HL-60 (cell line): ENCODE measurements at regions not wholly inside any gene's neighbourhood (a gene's known extent, or its start where the extent isn't known, plus 50 kb on each side); places are given as distances from the start of the nearest gene placed in this dataset.

ENCODE experiments used
- DNase-seq, 2 experiments: peaks; one replicate each; pipeline ENCODE4 v3.0.0-alpha.2; 2010 to 2020; ENCODE audit warnings: low read depth in 1 of 2, low spot score in 1 of 2
- H3K27ac ChIP-seq: fragments of 250-450 bp; sonication (Bioruptor Pico); replicated peaks from 2 replicates; pipeline ENCODE4 v1.5.1; 2020; ENCODE audit warnings: mild to moderate bottlenecking, moderate library complexity
- H3K27me3 ChIP-seq: fragments of 250-450 bp; sonication (Bioruptor Pico); 2 replicates; pipeline ENCODE4 v1.5.1; 2021; ENCODE audit warnings: mild to moderate bottlenecking, moderate library complexity; ENCODE audit not compliant: insufficient read depth, poor library complexity, severe bottlenecking
- H3K4me3 ChIP-seq: replicated peaks from 2 replicates; pipeline ENCODE4 v1.5.1; 2011; ENCODE audit warnings: mild to moderate bottlenecking, control low read depth, low read length; ENCODE audit not compliant: insufficient read depth
- GABPA ChIP-seq: IDR thresholded peaks from 2 replicates; pipeline ENCODE4 v1.6.1; 2012; ENCODE audit warnings: low read depth
- POLR2AphosphoS5 ChIP-seq: IDR thresholded peaks from 2 replicates; pipeline ENCODE4 v1.6.1; 2012; ENCODE audit warnings: low read depth
- REST ChIP-seq: IDR thresholded peaks from 2 replicates; pipeline ENCODE4 v1.6.1; 2012; ENCODE audit warnings: low read depth; ENCODE audit not compliant: insufficient replicate concordance
- SPI1 ChIP-seq: IDR thresholded peaks from 2 replicates; pipeline ENCODE4 v1.6.1; 2012; ENCODE audit warnings: low read depth, mild to moderate bottlenecking, borderline replicate concordance
- TF ChIP-seq, protein P1 (sequence below): IDR thresholded peaks from one replicate; pipeline ENCODE4 v1.5.1; 2011; ENCODE audit warnings: low read length, control low read depth, inconsistent platforms; ENCODE audit not compliant: insufficient read depth

GRCh38 chr3:181410870-181411269 lies 300.9 kb upstream of the SOX2 start:
- no peak overlapping the region for H3K27ac ChIP-seq
- no peaks in the 10 kb centered on the region for H3K27me3 ChIP-seq
- no peak for DNase-seq
- no peak for TF ChIP-seq REST
- TF ChIP-seq SPI1: no peak
- TF ChIP-seq, protein P1, sequence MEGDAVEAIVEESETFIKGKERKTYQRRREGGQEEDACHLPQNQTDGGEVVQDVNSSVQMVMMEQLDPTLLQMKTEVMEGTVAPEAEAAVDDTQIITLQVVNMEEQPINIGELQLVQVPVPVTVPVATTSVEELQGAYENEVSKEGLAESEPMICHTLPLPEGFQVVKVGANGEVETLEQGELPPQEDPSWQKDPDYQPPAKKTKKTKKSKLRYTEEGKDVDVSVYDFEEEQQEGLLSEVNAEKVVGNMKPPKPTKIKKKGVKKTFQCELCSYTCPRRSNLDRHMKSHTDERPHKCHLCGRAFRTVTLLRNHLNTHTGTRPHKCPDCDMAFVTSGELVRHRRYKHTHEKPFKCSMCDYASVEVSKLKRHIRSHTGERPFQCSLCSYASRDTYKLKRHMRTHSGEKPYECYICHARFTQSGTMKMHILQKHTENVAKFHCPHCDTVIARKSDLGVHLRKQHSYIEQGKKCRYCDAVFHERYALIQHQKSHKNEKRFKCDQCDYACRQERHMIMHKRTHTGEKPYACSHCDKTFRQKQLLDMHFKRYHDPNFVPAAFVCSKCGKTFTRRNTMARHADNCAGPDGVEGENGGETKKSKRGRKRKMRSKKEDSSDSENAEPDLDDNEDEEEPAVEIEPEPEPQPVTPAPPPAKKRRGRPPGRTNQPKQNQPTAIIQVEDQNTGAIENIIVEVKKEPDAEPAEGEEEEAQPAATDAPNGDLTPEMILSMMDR: no peak
- TF ChIP-seq POLR2AphosphoS5: no peak
- TF ChIP-seq GABPA: no peak
- no peak overlapping the region for H3K4me3 ChIP-seq

DNA sequence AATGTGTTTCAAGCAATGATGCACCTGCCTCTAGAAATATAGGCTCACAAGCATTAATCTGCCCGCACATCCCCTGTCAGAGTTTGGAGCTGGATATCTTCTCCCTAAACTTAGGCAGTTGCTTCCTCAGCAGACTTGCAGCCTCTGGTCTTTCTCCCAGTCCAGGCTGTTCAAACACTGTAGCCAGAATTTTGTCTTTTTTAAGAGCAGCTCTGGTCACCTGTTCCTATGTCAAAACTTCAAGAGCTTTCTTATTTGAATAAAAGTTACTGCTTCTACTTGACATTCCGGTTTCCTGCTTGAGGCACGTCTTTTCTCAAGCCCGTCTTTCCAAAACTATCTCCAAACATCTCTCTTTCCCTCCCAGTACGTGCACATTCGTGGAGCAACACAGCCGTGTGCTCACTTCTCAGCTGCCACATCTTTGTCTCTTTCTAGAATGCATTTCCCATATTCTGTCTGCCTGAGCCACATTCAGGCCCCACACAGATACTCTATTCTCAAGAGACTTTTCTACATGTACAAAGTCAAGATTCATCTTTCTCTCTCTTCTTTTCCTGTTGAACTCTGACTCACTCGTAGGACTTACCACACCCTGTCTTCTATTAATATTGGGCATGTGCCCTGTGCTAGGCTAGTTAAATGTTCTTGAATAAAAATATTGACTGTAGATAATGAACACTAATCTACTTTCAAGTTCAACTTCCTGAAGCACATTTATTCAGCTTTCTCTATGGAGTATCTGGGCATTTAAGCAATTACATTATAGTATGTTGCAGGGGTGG lies 307.7 kb upstream of the SOX2 start:
- no peak for DNase-seq
- no peaks in the 10 kb centered on the region for H3K27me3 ChIP-seq
- TF ChIP-seq, protein P1: no peak
- TF ChIP-seq SPI1 (no peak), POLR2AphosphoS5 (no peak), GABPA (no peak), REST (no peak)
- no peak overlapping the region for H3K27ac ChIP-seq
- H3K4me3 ChIP-seq: no peak overlapping the region

GRCh38 chr3:181402347-181402746 lies 309.4 kb upstream of the SOX2 start:
- DNase-seq: no peak
- no peak overlapping the region for H3K27ac ChIP-seq
- H3K27me3 ChIP-seq: no peaks in the 10 kb centered on the region
- no peak overlapping the region for H3K4me3 ChIP-seq
- TF ChIP-seq REST (no peak), SPI1 (no peak), POLR2AphosphoS5 (no peak), GABPA (no peak)
- TF ChIP-seq, protein P1: no peak
